ENCODE measurements at regions not wholly inside any gene's neighbourhood (a gene's known extent, or its start where the extent isn't known, plus 50 kb on each side); places are given as distances from the start of the nearest gene placed in this dataset.

DNA sequence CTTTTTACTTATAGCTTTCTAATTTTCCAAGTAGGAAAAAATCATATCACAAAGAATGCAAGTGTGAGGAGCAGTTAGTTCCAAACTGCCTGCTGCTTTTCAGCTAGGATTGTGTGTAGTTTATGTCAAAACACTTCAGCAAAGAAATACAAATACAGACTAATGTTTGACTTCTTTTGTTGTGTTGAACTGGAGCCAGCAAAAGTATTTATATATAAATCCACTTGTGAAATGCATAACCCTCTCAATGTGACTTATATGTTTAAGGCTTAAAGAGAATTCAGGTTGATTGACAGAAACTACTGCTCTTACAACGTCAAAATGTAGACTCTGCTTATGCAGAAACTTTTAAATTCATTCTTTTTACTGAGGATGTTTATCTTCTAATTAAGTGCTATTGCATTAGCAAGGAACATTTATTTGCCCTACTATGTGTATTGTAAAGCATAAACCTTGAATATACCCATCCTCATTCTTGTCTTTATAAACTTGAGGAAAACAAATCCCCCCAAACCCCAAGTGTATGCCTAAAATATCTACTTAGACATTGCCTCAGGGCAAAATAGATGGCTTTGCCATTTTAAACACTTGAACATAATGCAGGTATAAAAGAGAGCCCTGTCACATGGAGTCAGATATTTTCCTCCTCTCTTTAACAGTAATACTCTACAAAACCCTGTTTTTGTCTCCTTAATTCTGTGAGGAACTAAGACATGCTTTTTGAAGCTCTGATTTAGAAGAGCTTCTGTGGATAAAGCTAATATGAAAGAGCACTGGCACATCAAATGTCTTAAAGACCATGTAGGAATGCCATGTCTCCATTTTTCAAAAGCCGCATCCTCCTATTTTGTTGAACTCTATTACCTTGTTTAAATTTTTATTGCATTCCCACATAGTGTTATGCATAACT lies 302.8 kb upstream of the TBC1D5 start:
- Mint-ChIP-seq H3K4me3 (no peak overlapping the region), H3K4me1 (peaks cover 7% of the 10 kb centered on the region; the same call in 2 of the 3 replicates), H3K27ac (no peak overlapping the region), H3K36me3 (ENCODE audit: low read depth) (no peaks in the 10 kb centered on the region), H3K27me3 (ENCODE audit: insufficient read depth, low read depth, poor library complexity) (peaks cover 2% of the 10 kb centered on the region), H3K9me3 (no peaks in the 10 kb centered on the region)
- Histone ChIP-seq H2AFZ (no peak overlapping the region), H3F3A (replicated peaks; ENCODE audit: low read depth) (no peaks in the 10 kb centered on the region), H3K9me2 (ENCODE audit: insufficient read depth) (no peaks in the 10 kb centered on the region), H3K4me1 (ENCODE audit: insufficient read depth) (no peaks in the 10 kb centered on the region), H3K4me3 (no peak overlapping the region), H4K20me1 (replicated peaks; ENCODE audit: insufficient read depth) (no peaks in the 10 kb centered on the region), H3K27me3 (ENCODE audit: insufficient read depth) (no peaks in the 10 kb centered on the region), H3K27ac (ENCODE audit: low read depth) (no peak overlapping the region), H3K79me2 (replicated peaks; ENCODE audit: insufficient read depth) (no peaks in the 10 kb centered on the region), H3K36me3 (ENCODE audit: insufficient read depth) (no peaks in the 10 kb centered on the region), H3K4me2 (no peak overlapping the region)
- TF ChIP-seq, protein P1, sequence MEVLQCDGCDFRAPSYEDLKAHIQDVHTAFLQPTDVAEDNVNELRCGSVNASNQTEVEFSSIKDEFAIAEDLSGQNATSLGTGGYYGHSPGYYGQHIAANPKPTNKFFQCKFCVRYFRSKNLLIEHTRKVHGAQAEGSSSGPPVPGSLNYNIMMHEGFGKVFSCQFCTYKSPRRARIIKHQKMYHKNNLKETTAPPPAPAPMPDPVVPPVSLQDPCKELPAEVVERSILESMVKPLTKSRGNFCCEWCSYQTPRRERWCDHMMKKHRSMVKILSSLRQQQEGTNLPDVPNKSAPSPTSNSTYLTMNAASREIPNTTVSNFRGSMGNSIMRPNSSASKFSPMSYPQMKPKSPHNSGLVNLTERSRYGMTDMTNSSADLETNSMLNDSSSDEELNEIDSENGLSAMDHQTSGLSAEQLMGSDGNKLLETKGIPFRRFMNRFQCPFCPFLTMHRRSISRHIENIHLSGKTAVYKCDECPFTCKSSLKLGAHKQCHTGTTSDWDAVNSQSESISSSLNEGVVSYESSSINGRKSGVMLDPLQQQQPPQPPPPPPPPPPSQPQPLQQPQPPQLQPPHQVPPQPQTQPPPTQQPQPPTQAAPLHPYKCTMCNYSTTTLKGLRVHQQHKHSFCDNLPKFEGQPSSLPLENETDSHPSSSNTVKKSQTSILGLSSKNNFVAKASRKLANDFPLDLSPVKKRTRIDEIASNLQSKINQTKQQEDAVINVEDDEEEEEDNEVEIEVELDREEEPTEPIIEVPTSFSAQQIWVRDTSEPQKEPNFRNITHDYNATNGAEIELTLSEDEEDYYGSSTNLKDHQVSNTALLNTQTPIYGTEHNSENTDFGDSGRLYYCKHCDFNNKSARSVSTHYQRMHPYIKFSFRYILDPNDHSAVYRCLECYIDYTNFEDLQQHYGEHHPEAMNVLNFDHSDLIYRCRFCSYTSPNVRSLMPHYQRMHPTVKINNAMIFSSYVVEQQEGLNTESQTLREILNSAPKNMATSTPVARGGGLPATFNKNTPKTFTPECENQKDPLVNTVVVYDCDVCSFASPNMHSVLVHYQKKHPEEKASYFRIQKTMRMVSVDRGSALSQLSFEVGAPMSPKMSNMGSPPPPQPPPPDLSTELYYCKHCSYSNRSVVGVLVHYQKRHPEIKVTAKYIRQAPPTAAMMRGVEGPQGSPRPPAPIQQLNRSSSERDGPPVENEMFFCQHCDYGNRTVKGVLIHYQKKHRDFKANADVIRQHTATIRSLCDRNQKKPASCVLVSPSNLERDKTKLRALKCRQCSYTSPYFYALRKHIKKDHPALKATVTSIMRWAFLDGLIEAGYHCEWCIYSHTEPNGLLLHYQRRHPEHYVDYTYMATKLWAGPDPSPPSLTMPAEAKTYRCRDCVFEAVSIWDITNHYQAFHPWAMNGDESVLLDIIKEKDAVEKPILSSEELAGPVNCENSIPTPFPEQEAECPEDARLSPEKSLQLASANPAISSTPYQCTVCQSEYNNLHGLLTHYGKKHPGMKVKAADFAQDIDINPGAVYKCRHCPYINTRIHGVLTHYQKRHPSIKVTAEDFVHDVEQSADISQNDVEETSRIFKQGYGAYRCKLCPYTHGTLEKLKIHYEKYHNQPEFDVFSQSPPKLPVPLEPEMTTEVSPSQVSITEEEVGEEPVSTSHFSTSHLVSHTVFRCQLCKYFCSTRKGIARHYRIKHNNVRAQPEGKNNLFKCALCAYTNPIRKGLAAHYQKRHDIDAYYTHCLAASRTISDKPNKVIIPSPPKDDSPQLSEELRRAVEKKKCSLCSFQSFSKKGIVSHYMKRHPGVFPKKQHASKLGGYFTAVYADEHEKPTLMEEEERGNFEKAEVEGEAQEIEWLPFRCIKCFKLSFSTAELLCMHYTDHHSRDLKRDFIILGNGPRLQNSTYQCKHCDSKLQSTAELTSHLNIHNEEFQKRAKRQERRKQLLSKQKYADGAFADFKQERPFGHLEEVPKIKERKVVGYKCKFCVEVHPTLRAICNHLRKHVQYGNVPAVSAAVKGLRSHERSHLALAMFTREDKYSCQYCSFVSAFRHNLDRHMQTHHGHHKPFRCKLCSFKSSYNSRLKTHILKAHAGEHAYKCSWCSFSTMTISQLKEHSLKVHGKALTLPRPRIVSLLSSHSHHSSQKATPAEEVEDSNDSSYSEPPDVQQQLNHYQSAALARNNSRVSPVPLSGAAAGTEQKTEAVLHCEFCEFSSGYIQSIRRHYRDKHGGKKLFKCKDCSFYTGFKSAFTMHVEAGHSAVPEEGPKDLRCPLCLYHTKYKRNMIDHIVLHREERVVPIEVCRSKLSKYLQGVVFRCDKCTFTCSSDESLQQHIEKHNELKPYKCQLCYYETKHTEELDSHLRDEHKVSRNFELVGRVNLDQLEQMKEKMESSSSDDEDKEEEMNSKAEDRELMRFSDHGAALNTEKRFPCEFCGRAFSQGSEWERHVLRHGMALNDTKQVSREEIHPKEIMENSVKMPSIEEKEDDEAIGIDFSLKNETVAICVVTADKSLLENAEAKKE (CRISPR knock-in tag; IDR thresholded peaks at IDR 0.05): no peak
- TF ChIP-seq, protein P2, sequence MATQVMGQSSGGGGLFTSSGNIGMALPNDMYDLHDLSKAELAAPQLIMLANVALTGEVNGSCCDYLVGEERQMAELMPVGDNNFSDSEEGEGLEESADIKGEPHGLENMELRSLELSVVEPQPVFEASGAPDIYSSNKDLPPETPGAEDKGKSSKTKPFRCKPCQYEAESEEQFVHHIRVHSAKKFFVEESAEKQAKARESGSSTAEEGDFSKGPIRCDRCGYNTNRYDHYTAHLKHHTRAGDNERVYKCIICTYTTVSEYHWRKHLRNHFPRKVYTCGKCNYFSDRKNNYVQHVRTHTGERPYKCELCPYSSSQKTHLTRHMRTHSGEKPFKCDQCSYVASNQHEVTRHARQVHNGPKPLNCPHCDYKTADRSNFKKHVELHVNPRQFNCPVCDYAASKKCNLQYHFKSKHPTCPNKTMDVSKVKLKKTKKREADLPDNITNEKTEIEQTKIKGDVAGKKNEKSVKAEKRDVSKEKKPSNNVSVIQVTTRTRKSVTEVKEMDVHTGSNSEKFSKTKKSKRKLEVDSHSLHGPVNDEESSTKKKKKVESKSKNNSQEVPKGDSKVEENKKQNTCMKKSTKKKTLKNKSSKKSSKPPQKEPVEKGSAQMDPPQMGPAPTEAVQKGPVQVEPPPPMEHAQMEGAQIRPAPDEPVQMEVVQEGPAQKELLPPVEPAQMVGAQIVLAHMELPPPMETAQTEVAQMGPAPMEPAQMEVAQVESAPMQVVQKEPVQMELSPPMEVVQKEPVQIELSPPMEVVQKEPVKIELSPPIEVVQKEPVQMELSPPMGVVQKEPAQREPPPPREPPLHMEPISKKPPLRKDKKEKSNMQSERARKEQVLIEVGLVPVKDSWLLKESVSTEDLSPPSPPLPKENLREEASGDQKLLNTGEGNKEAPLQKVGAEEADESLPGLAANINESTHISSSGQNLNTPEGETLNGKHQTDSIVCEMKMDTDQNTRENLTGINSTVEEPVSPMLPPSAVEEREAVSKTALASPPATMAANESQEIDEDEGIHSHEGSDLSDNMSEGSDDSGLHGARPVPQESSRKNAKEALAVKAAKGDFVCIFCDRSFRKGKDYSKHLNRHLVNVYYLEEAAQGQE (IDR thresholded peaks at IDR 0.05; ENCODE audit: unreplicated experiment): no peak
- TF ChIP-seq ZNF114 (CRISPR knock-in tag; IDR thresholded peaks at IDR 0.05) (no peak), EZH2phosphoT487 (IDR thresholded peaks at IDR 0.05; ENCODE audit: unreplicated experiment) (no peak), POLR2AphosphoS5 (IDR thresholded peaks at IDR 0.05; ENCODE audit: low read depth) (no peak), EZH2 (IDR thresholded peaks at IDR 0.05; ENCODE audit: low read depth, unreplicated experiment) (no peak), ZNF331 (CRISPR knock-in tag; IDR thresholded peaks at IDR 0.05; ENCODE audit: low read depth) (no peak)
- ATAC-seq (no peak), DNase-seq (ENCODE audit: low spot score) (no peak)
